HG03354 (cell line): ENCODE measurements at regions not wholly inside any gene's neighbourhood (a gene's known extent, or its start where the extent isn't known, plus 50 kb on each side); places are given as distances from the start of the nearest gene placed in this dataset.
"Not testable (repeated sequence)": the region's sequence is repeated elsewhere in the genome, so short reads cannot be mapped to it uniquely, and the experiment has no call there.

Source experiments
- ATAC-seq: cut with Tn5 transposase; IDR thresholded peaks from one replicate; pipeline ENCODE4 v1.9.1; 2021; ENCODE audit warnings: mild to moderate bottlenecking; ENCODE audit not compliant: unreplicated experiment, poor library complexity, severe bottlenecking

- ATAC-seq = no peak
These were observed 645.2 kb upstream of the RGMB start for GRCh38 chr5:98128271-98128670.

- no peak for ATAC-seq
These were observed 644.6 kb upstream of the RGMB start for GRCh38 chr5:98128846-98129245.

- no peak for ATAC-seq
These were observed 643.0 kb upstream of the RGMB start for GRCh38 chr5:98130261-98131035.

GRCh38 chr5:98144116-98144515 lies 629.3 kb upstream of the RGMB start:
- no peak for ATAC-seq

- ATAC-seq = no peak
These were observed 628.8 kb upstream of the RGMB start for GRCh38 chr5:98144710-98145109.

- ATAC-seq = no peak
These were observed 616.1 kb upstream of the RGMB start for GRCh38 chr5:98157368-98157767.

GRCh38 chr5:98158440-98158839 lies 615.0 kb upstream of the RGMB start:
- no peak for ATAC-seq

- ATAC-seq = no peak
These were observed 609.5 kb upstream of the RGMB start for GRCh38 chr5:98163796-98164493.

- ATAC-seq = no peak
These were observed 604.6 kb upstream of the RGMB start for GRCh38 chr5:98168871-98169270.

GRCh38 chr5:98170994-98171393 lies 602.5 kb upstream of the RGMB start:
- ATAC-seq = no peak

GRCh38 chr5:98173334-98173733 lies 600.1 kb upstream of the RGMB start:
- ATAC-seq = no peak

- no peak for ATAC-seq
These were observed 598.0 kb upstream of the RGMB start for GRCh38 chr5:98175474-98175873.

- ATAC-seq = no peak
These were observed 593.4 kb upstream of the RGMB start for GRCh38 chr5:98179791-98180755.

- no peak for ATAC-seq
These were observed 587.3 kb upstream of the RGMB start for GRCh38 chr5:98186128-98186527.

GRCh38 chr5:98187945-98188344 lies 585.5 kb upstream of the RGMB start:
- no peak for ATAC-seq

GRCh38 chr5:98190344-98190743 lies 583.1 kb upstream of the RGMB start:
- not testable (repeated sequence) for ATAC-seq

GRCh38 chr5:98193921-98194760 lies 579.3 kb upstream of the RGMB start:
- ATAC-seq = no peak

GRCh38 chr5:98200726-98201541 lies 572.5 kb upstream of the RGMB start:
- no peak for ATAC-seq

- ATAC-seq = no peak
These were observed 568.7 kb upstream of the RGMB start for GRCh38 chr5:98204798-98205197.
